GM19043 (cell line): ENCODE measurements at regions not wholly inside any gene's neighbourhood (a gene's known extent, or its start where the extent isn't known, plus 50 kb on each side); places are given as distances from the start of the nearest gene placed in this dataset.
"Not testable (repeated sequence)": the region's sequence is repeated elsewhere in the genome, so short reads cannot be mapped to it uniquely, and the experiment has no call there.

Experiments used
- ATAC-seq: cut with Tn5 transposase; IDR thresholded peaks from one replicate; pipeline ENCODE4 v1.9.1; 2021; ENCODE audit warnings: low read depth; ENCODE audit not compliant: unreplicated experiment

DNA sequence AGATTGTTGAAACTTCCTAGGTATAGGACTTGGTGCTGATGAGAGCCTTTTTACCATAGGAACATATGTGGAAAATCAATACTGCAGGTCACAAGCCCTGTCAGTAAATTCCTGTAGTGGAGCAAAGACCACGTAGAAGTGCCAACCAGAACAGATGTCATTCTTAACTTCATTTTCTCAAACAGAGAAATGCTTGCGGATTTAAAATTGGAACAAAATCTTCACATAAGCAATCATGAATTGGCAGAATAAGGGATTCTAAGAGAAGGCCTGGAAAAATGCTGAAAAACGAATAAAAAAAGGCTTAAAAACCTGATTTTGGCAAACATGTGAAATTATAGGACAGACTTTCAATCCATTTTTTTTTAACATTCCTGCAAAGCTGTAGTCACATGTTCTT is 80.8 kb upstream of the SMIM30 start:
- ATAC-seq = no peak

DNA sequence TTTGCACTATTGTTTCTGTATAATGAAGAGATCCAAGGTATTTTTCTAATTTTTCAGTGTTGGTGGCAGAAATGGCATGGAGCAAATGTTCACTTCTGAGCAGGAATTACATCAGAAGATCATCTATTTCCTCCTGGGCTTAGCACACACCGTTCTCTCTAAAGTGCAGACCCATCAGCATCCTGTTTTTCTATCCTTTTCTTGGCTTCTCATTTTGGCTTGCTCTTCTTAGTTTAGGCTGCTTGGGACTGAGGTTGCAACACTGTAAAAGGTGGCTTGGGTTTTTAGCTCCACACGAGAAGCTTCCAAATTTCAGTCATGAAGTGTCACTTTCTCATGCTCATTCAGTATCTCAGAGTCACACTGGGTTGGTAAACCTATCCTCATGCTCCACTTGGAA is 79.9 kb upstream of the SMIM30 start:
- no peak for ATAC-seq

DNA sequence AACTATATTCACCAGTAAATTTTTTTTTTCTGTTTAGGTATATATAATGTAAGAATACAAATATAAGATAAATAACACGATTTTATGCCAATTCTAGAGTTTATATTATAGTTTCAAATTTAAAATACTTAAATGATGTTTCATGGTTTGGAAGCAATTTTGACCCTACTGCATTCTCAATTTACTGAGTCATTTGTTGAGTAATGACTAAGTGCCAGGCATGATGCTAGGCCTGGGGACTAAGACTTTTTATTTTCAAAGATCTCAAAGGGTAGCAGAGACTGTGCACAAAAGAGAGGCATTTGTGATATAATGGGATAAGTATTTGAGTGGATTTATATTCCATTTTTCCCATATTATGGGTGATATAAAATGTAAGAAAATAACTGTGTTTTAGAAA is 78.9 kb upstream of the SMIM30 start:
- ATAC-seq = no peak

DNA sequence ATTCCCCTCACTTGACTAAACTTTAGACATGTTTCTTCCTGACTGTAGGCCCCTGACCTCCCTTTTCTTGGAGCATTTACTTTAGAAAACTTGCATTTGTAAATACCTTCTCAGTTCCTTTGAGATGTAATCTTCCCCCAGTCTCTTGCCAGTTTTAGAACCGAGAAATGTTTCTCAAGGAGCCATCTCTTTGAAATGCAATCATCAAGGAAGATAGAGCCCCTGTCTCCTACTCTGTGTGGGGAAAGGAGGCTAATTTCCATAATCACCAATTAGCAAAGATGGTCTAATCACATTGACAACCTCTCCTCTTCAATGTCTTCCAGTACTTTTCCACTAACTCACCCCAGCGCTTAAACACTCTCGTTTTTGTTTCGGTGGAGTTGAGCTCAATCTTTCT is 70.0 kb upstream of the SMIM30 start:
- no peak for ATAC-seq

DNA sequence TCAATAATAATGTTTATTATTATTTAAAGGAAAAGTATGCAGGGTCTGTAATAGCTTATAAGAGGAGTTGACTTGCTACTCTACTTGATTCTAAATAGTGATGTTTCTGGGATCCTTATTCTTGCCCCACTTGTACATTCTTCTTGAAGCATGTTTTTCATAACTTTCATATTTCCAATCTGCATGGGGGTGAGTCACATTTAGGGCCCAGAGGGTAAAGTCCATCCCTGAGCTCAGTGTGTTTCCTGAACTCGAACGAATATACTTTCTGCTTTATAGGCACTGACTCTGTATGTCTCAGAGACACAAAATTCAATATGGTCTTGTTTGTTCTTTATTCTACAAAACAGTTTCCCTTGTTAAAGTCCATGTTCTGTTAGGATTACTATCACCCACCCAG is 61.0 kb upstream of the SMIM30 start:
- ATAC-seq = no peak

DNA sequence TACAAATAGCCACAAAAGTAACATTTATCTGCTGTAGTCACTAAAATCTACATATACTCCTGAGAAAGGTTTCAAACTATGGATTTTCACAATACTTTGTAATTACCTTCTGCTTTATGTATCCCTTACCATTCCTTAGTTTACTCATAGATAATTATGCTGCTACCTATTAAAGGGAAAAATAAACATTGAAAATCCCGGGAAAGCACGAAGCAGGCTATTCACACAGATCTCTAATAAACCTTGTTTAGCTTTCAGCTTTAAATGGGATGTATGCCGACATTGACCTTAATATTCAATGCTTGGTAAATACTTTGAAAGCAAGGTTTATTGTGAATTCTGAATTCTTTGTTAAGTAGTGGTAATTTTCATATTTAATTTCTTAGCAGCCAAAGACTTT is 58.5 kb upstream of the SMIM30 start:
- no peak for ATAC-seq

DNA sequence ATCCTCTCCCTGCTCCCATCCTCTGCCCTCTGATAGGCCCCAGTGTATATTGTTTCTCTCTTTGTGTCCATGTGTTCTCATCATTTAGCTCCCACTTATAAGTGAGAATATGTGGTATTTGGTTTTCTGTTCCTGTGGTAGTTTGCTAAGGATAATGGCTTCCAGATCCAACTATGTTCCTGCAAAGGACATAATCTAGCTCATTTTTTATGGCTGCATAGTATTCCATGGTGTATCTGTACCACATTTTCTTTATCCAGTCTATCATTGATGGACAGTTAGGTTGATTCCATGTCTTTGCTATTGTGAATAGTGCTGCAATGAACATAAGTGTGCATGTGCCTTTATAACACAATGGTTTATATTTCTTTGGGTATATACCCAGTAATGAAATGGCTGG is 57.8 kb upstream of the SMIM30 start:
- not testable (repeated sequence) for ATAC-seq

DNA sequence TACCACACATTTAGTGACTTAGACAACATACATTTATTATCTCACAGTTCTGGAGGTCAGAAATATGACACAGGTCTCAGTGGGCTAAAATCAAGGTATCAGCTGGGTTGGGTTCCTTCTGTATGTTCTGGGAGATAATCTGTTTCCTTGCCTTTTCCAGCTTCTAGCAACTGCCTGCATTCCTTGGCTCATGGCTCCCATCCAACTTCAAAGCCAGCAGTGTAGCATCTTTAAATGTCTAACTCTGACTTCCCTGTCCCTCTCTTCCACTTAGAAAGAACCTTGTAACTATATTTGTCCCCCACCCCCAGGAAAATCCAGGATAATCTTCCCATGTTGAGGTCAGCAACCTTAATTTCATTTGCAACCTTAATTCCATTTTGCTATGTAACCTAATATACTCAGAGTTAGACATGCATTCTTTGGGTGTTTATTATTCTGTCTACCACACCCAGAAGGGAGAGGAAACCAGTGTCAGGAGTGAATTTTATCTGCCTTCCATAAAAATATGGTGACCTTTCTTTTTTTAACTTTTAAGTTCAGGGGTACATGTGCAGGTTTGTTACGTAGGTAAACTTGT is 57.3 kb upstream of the SMIM30 start:
- ATAC-seq = no peak

DNA sequence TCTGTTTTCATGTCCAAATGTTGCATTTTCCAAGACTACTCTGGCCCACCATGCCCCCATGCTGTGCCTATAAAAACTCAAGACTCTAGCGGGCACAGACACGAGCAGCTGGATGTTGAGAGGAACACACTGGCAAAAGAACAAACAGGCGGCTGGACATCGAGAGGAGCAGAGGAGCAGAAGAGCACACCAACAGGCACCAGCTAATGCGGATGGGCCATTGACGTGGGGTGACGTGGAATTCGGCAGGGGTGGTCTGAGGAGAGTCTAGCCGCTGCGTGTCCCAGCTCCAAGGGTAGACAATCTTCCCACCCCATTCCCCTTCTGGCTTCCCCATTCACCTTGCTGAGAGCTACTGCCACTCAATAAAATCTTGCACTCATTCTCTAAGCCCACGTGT is 54.4 kb upstream of the SMIM30 start:
- no peak for ATAC-seq

DNA sequence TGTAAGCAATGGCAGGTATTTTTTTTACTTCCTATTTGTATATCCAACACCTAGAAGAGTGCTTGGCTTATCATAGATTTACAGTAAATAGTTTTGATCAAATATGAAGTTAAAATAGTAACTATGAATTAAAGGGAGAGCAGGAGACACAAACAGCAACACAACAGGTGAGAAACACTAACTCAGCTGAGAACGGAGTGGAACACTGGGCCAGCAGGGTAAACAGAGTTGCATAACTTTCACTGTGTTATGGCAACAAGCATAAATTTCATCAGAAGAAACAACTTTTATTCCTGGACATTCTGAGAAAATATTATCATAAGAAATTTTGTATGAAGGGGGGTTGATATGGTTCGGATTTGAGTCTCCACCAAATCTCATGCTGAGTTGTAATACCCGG is 52.2 kb upstream of the SMIM30 start:
- no peak for ATAC-seq
